Stimulated activated CD8-positive, alpha-beta memory T cell treated with anti-CD3 and anti-CD28 coated beads, Interleukin-4, amount 100 ng/mL, for 4 hours (primary cell): ENCODE measurements at regions not wholly inside any gene's neighbourhood (a gene's known extent, or its start where the extent isn't known, plus 50 kb on each side); places are given as distances from the start of the nearest gene placed in this dataset.
"Not testable (repeated sequence)": the region's sequence is repeated elsewhere in the genome, so short reads cannot be mapped to it uniquely, and the experiment has no call there.

ENCODE experiments used
- DNase-seq, 2 donors: peaks; one replicate each; pipeline ENCODE4 v3.0.0-alpha.2; 2020; ENCODE audit warnings: low read depth in 2 of 2, low spot score in 1 of 2

- no peak for DNase-seq
Observed at GRCh38 chr7:35908331-35909216, 107.7 kb downstream of the SEPTIN7 start.

GRCh38 chr7:35909870-35910357 lies 109.1 kb downstream of the SEPTIN7 start:
- DNase-seq, result no peak

DNA sequence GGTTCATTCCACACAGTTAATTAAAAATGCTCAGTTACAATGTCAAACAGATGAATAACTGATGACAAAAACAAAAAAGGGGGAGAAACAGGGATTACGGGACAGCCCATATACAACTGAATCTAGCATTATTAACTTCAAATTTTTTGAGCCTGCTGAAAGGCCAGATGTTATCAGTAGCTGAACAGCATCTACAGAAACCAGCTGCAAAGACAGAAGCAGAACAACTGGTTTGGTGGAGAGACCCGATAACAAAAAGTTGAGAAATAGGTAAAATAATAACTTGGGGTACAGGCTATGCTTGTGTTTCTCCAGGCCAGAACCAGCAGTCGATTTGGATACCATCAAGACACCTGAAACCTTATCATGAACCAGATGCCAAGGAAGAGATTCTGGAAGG lies 109.8 kb downstream of the SEPTIN7 start:
- DNase-seq, result not testable (repeated sequence)

GRCh38 chr7:35913350-35913749 lies 112.5 kb downstream of the SEPTIN7 start:
- not testable (repeated sequence) for DNase-seq

DNA sequence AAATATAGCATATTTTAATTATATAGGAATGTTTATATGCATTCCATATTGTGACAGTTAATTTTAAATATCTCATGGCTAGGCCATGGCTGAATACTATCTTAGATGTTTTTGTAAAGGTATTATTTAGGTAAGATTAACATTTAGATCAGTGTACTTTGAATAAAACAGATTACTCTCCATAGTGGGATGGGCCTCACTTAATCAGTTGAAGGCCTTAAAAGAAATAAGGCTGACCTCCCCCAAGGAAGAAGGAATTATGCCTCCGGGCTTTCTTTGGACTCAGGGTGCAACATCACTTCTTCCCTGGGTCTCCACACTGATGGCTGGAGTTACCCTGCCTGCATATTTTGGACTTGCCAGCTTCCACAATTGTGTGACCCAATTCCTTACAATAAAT lies 113.4 kb downstream of the SEPTIN7 start:
- DNase-seq, result not testable (repeated sequence)

GRCh38 chr7:35915247-35915955 lies 114.5 kb downstream of the SEPTIN7 start:
- DNase-seq, result not testable (repeated sequence)

- not testable (repeated sequence) for DNase-seq
Observed at GRCh38 chr7:35918217-35918616, 117.4 kb downstream of the SEPTIN7 start.

DNA sequence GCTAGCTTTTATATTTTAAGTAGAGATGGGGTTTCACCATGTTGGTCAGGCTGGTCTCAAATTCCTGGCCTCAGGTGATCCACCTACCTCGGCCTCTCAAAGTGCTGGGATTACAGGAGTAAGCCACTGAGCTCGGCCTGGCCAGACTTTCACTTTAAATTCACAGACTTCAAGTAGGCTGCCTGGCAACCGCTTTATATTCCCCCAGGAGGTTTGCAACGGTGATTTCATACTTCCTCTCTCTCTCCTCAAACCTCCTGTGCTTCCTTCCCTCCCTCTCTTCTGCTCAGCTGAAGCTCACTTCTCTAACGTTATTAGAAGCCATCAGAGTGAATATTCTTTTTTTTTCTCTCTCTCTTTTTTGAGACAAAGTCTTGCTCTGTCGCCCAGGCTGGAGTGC lies 118.8 kb downstream of the SEPTIN7 start:
- DNase-seq, result not testable (repeated sequence)

GRCh38 chr7:35921338-35921737 lies 120.5 kb downstream of the SEPTIN7 start:
- not testable (repeated sequence) for DNase-seq

- not testable (repeated sequence) for DNase-seq
Observed at GRCh38 chr7:35924668-35925067, 123.8 kb downstream of the SEPTIN7 start.

DNA sequence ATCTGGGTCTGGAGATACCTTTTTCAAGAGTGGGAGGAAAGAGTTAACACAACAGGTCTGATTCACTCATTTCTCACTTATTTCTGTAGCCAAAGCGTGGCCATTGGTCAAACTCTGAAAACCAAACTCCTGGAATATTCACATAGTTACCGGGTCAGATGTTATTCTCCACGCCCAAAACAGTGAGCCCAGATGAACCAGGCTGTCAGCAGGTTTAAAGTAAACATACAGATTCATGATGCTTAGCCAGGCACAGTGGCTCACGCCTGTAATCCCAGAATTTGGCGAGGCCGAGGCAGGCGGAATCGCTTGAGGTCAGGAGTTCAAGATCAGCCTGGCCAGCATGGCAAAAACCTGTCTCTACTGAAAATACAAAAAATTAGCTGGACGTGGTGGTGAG lies 126.1 kb downstream of the SEPTIN7 start:
- DNase-seq, result not testable (repeated sequence)

GRCh38 chr7:35931134-35931533 lies 130.3 kb downstream of the SEPTIN7 start:
- not testable (repeated sequence) for DNase-seq

DNA sequence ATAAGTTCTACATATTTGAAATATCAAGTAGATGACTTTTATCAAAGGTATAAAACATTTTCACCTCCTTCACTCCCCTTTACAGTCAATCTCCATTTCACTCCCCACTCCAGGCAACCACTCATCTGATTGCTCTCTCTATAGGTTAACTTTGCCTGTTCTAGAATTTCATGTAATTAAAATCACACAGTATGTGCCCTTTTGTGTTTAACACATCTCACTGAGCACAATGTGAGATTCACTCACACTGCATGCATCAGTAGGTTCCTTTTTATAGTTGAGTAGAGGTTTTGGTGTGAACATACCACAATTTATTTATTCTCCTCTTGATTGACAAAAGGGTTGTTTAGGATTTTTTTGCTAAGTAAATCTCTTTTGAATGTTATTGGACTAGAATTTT lies 130.7 kb downstream of the SEPTIN7 start:
- DNase-seq, result not testable (repeated sequence)

- not testable (repeated sequence) for DNase-seq
Observed at GRCh38 chr7:35940695-35941094, 139.8 kb downstream of the SEPTIN7 start.

DNA sequence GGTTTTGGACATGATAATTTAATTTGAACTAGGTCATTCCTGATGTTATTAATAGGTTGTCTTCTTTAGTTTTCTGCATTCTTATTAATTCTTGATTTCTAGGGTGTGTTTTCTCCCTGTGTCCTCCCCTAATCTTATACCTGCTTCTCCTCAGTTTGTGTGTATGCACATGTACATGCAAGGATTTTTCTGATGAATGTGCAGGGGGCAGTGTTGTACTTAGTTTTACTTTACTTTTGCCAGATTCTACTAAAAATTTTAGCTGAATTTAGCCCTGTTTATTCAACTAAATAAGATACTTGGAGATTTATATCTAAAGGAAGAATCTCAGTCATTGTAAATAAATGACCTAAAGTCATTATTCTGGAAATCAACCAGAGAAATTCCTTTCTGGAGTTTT lies 144.8 kb downstream of the SEPTIN7 start:
- not testable (repeated sequence) for DNase-seq

DNA sequence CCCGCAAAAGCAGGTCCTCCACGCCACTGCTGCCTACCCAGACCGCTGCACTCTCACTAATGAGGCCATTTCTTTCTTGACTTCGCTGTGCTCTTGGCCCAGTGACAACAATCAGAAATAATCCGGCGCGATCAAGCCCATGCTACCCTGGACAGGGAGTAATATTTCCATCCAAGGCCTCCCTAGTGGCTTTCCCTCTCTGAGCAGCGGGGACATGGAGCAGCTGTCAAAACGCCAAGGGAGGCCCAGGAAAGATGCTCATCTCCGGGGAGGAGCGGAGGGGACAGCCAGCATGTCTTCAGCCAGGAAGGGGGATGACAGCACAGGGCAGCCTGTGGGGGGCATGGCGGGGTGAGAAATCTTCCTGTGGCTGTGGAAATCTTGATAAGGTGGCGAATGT lies 154.9 kb downstream of the SEPTIN7 start:
- DNase-seq, result not testable (repeated sequence)

DNA sequence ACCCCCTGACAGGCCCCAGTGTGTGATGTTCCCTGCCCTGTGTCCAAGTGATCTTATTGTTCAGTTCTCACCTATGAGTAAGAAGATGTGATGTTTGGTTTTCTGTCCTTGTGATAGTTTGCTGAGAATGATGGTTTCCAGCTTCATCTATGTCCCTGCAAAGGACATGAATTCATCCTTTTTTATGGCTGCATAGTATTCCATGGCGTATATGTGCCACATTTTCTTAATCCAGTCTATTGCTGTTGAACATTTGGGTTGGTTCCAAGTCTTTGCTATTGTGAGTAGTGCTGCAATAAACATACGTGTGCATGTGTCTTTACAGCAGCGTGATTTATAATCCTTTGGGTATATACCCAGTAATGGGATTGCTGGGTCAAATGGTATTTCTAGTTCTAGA lies 156.1 kb downstream of the SEPTIN7 start:
- DNase-seq, result not testable (repeated sequence)

DNA sequence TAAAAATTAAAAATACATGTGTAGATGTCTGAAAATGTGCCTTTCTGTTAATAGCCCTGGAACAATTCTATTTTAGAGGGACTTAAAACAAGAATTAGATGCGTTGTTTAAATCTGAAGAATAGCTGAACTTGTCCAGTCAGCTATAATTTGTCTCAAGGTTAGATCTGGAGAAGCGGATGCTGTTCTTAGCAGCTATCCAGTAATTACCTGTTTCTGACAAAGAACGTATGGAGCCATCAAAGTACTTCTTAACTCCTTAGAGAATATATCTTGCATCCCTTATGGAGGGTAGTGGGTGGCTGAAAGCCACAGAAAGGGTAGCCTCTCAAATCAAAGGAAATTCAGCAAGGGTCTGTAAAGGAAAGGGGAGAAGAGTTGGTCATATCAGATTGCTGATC lies 160.4 kb downstream of the SEPTIN7 start:
- DNase-seq, result not testable (repeated sequence)

GRCh38 chr7:35962607-35963006 lies 161.8 kb downstream of the SEPTIN7 start:
- not testable (repeated sequence) for DNase-seq

DNA sequence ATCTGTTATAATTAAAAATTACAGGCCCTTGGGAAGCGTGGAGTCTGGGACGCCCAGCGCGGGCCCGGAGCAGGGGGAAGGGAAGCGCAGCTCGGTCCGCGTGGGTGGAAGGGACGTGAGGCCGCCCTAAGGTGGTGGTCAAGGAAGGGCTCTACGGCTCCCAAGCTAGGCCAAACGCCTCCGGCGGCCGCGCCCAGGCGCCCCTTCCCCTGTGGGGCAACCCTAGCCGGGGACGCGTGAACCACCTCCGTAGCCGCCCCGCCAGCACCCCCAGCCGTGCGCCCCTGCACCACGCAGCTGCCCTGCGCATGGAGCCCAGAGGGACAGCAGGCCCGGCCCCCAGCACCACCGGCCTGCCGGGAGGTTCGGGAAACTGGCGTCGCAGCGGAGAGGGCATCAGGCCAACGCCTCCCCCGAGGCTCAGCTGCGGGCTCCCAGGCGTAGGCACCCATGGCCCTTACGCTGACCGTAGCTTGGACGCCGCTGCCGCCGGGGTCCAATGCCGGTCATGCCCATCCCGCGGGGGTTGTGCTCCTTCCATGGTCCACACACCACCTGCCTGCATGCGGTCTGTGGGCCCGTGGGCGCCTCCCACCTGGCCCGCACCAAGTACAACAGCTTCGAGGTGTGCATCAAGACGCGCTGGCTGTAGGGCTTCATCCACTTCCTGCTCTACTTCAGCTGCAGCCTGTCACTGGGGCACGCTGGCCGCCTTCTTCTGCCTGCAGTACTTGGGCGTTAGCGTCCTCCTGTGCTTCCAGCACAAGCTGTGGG lies 166.7 kb downstream of the SEPTIN7 start:
- DNase-seq, result no peak
